Activated naive CD4-positive, alpha-beta T cell treated with anti-CD3 and anti-CD28 coated beads for 36 hours (primary cell): ENCODE measurements at regions not wholly inside any gene's neighbourhood (a gene's known extent, or its start where the extent isn't known, plus 50 kb on each side); places are given as distances from the start of the nearest gene placed in this dataset.

ENCODE experiments used
- CTCF ChIA-PET: fragments of 350-600 bp; sonication (Branson Sonifier 250); formaldehyde crosslinking; loops from one replicate; lab custom pipeline; 2021; ENCODE audit warnings: antibody characterized with exemption; lab: Charles Lee
- DNase-seq: peaks from one replicate; pipeline ENCODE4 v3.0.0-alpha.2; 2020
- H3K27ac Mint-ChIP-seq: one replicate; pipeline ENCODE4 v1.8.0; 2021; ENCODE audit warnings: mild to moderate bottlenecking, mixed read lengths
- H3K27me3 Mint-ChIP-seq: one replicate; pipeline ENCODE4 v1.8.0; 2021; ENCODE audit warnings: low read depth, mixed read lengths
- H3K36me3 Mint-ChIP-seq: one replicate; pipeline ENCODE4 v1.8.0; 2021; ENCODE audit warnings: low read depth, mixed read lengths
- H3K4me1 Mint-ChIP-seq: one replicate; pipeline ENCODE4 v1.8.0; 2021; ENCODE audit warnings: low read depth, mixed read lengths
- H3K4me3 Mint-ChIP-seq: one replicate; pipeline ENCODE4 v1.8.0; 2021; ENCODE audit warnings: mild to moderate bottlenecking, moderate library complexity, mixed read lengths
- H3K9me3 Mint-ChIP-seq: one replicate; pipeline ENCODE4 v1.8.0; 2021; ENCODE audit warnings: mixed read lengths
- intact Hi-C: fragments of 100-400 bp; cut with micrococcal nuclease; formaldehyde crosslinking; loops from one replicate; pipeline ENCODE4 v1.15.1; 2023

DNA sequence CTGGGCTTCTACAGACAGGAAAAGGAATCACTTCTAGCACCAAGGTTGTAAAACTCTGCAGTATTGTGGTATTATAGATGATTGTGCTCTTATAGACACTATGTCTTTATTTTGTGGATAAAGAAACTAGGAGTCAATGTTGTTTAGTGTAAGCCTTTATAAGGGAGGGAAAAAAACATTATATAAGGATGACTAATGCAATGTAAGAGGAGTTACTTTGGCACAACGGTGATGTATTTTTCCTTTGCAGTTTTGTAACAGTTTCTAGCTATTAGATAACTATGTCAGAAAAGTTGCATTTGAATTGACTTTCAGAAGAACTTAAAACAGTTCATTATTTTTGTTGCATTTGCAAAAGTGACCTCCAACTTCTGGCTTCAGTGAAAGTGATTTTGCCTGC, 545.4 kb downstream of the CCDC85A start:
- H3K27me3 Mint-ChIP-seq = no peaks in the 10 kb centered on the region
- H3K4me3 Mint-ChIP-seq = no peak overlapping the region
- DNase-seq = no peak
- H3K9me3 Mint-ChIP-seq = peaks cover 17% of the 10 kb centered on the region
- H3K27ac Mint-ChIP-seq = no peak overlapping the region
- CTCF ChIA-PET = no interaction called here
- no peaks in the 10 kb centered on the region for H3K36me3 Mint-ChIP-seq
- intact Hi-C loops = no loop called here
- H3K4me1 Mint-ChIP-seq = no peaks in the 10 kb centered on the region

DNA sequence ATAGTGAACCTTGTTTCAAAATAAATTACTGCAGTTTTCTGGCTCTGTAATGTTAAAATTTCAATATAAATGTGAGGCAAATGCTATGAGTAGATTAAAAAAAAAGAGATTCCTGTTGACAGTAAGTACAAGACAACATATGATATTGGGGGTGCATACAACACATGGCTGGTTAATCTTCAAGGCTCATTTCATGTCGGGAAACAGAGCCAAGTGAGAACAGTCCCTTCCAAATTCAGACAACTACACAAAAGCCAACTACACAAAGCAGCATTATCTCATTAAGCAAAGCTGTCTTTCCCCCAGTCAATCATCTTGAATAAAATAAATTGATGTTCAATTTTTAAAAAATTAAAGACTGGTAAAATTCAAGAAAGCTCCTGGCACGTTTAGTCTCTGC, 549.2 kb downstream of the CCDC85A start:
- no peaks in the 10 kb centered on the region for H3K27me3 Mint-ChIP-seq
- no peaks in the 10 kb centered on the region for H3K36me3 Mint-ChIP-seq
- DNase-seq = no peak
- CTCF ChIA-PET = no interaction called here
- H3K9me3 Mint-ChIP-seq = peaks cover 3% of the 10 kb centered on the region
- intact Hi-C loops = no loop called here
- H3K4me3 Mint-ChIP-seq = no peak overlapping the region
- H3K27ac Mint-ChIP-seq = no peak overlapping the region
- H3K4me1 Mint-ChIP-seq = no peaks in the 10 kb centered on the region

DNA sequence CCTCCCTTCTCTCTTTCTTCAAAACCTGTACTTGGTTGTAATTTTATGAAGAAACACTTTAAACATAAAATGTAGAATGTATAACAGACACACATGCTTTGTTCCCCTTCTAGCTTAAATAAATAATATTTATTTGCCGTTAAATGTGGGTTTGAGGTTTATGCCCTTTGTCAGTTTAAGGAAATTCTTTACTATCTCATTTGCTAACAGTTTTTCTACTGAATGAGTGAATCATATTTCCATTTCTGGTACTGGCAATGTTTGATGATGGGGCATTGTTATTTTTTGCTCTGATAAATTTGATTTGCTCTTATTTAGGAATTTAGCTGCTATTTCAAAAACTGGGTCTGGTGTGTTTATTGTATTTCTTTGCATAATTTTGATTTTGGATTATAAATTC, 555.6 kb downstream of the CCDC85A start:
- intact Hi-C loops = no loop called here
- no peaks in the 10 kb centered on the region for H3K9me3 Mint-ChIP-seq
- CTCF ChIA-PET = no interaction called here
- no peaks in the 10 kb centered on the region for H3K36me3 Mint-ChIP-seq
- H3K4me3 Mint-ChIP-seq = no peak overlapping the region
- H3K27me3 Mint-ChIP-seq = no peaks in the 10 kb centered on the region
- H3K27ac Mint-ChIP-seq = no peak overlapping the region
- no peaks in the 10 kb centered on the region for H3K4me1 Mint-ChIP-seq
- DNase-seq = no peak

DNA sequence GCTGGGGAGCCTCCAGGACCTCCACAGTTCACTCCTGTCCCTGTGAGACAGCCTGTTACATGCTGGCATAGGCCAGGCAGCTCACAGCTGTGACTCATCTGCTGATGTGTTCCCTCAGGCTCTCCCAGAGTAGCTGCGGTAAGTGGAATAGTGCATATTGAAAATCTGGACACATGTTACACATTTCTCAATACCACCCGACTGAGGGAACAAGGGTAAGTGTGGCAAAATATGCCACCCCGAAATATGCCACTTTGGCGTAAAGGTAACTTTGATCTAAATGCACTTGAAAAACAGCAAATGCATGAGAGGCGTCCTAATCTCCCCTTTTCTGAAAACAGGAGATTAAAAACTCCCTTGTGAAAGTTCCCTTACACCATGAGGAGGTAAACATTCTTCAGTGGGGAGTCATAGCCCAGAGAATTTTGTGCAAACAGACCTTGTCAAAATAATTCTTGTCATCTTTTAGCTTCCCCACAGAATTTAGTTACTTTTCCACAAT, 557.9 kb downstream of the CCDC85A start:
- no peak overlapping the region for H3K27ac Mint-ChIP-seq
- H3K27me3 Mint-ChIP-seq = no peaks in the 10 kb centered on the region
- no peaks in the 10 kb centered on the region for H3K36me3 Mint-ChIP-seq

DNA sequence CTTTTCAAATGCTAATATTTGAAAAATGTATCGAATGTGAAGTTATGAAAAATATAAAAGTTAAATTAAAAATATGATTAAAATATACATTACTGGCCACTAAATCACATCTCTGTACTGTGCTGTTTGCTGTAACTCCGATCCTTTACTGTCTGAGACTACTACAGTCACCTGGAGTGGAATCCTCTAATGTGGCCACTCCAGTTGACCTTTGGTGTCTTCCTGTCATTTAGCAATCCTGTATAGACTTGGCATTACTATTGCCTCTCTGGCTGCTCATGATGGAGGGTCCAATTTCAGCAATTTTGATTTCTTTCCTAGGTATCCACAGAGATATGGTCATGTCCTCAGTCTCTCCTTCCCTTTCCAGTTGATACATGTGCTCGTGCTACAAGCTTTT, 560.0 kb downstream of the CCDC85A start:
- no peaks in the 10 kb centered on the region for H3K36me3 Mint-ChIP-seq
- intact Hi-C loops = no loop called here
- no peaks in the 10 kb centered on the region for H3K27me3 Mint-ChIP-seq
- no peaks in the 10 kb centered on the region for H3K4me1 Mint-ChIP-seq
- CTCF ChIA-PET = no interaction called here
- DNase-seq = no peak
- H3K27ac Mint-ChIP-seq = no peak overlapping the region
- H3K4me3 Mint-ChIP-seq = no peak overlapping the region
- peaks cover 3% of the 10 kb centered on the region for H3K9me3 Mint-ChIP-seq

More for the DNA sequence above, 557.9 kb downstream of the CCDC85A start:
- Mint-ChIP-seq H3K9me3 (peaks cover 3% of the 10 kb centered on the region), H3K4me1 (no peaks in the 10 kb centered on the region), H3K4me3 (no peak overlapping the region)
- CTCF ChIA-PET = no interaction called here
- no peak for DNase-seq
- intact Hi-C loops = no loop called here

DNA sequence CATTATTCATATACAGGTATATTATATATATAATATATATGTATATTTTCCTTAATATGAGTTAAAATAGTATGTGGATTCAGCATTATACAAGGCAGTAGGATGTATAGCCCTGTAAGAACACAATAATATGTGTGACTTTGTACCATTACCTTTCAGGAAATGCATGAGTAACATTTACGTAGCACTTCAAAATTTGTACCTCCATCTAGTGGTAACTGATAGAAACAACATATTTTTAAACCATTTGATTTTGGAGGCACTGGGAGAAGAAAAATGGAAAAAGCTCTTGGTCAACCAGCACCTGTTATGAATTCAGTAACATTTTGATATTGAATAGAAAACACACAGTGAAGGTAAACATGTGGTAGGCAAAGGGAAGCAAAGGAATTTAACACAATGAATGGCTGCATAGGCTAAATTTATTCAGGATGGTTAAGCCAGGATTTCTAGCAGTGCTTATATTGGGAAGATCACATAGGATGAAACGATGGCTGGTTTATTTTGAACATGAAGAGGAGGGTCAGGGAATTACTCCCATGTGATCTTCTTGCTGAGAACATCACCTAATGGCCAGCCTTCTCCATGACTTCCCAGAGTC, 565.5 kb downstream of the CCDC85A start:
- Mint-ChIP-seq H3K9me3 (peaks cover 3% of the 10 kb centered on the region), H3K4me3 (no peak overlapping the region), H3K27me3 (no peaks in the 10 kb centered on the region), H3K36me3 (no peaks in the 10 kb centered on the region), H3K27ac (no peak overlapping the region), H3K4me1 (no peaks in the 10 kb centered on the region)
- no peak for DNase-seq
- intact Hi-C loops = loop anchor here (1.0 kb wide), 1 partner anchor 566 kb away; the partner anchor contains the start of gene CCDC85A
- CTCF ChIA-PET = interaction anchor here (1.4 kb wide), 1 partner anchor 566 kb away, joined by 3 read pairs; the partner anchor contains the start of gene CCDC85A

DNA sequence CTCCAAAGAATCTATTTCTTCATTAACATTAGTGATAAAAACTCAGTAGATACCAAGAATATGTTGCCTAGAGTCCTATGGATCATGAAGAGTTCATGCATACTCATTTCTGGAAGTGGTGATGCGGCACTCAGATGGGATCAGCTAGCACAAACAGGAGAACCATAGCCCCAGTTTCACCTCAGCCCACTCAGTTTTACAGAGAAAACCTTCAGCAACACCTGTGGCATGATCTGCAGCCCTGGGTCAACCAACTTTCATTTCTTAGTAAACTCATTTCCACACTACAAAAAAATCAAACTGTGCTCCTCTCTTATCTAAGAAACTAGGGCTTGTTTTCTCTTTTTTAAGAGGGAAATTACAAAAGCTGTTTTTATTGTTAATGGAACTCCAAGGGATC, 569.4 kb downstream of the CCDC85A start:
- DNase-seq = no peak
- no peaks in the 10 kb centered on the region for H3K27me3 Mint-ChIP-seq
- H3K4me1 Mint-ChIP-seq = no peaks in the 10 kb centered on the region
- H3K9me3 Mint-ChIP-seq = no peaks in the 10 kb centered on the region
- intact Hi-C loops = no loop called here
- no peak overlapping the region for H3K4me3 Mint-ChIP-seq
- H3K27ac Mint-ChIP-seq = no peak overlapping the region
- no peaks in the 10 kb centered on the region for H3K36me3 Mint-ChIP-seq
- CTCF ChIA-PET = interaction anchor here (0.6 kb wide), 1 partner anchor 44 kb away, joined by 4 read pairs; no protein-coding TSS in a partner anchor

DNA sequence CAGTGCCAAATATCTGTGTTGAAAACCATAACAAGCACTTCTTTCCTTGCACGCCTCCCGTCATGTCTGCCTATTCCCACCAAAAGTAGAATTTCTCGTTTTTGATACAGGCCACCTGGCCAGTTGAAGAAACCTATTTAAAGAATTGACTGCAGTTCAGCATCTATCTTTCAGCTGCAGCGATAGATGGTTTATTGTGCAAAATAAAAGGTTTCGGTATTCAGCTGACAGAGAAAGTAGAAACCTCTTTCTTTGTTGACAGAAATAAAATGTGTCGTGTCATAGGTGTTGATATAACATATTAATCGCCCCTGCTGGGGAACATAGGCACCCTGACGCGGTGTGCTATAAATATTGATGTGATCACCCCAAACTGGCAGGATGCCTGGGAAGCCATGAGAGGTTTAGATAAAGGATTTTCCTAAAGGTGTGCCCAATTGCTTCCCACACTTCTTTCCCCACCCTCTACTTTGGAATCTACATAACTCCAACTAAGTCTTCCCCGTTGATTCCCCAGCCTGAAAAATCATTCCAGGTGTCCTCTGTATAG, 570.4 kb downstream of the CCDC85A start:
- intact Hi-C loops = no loop called here

DNA sequence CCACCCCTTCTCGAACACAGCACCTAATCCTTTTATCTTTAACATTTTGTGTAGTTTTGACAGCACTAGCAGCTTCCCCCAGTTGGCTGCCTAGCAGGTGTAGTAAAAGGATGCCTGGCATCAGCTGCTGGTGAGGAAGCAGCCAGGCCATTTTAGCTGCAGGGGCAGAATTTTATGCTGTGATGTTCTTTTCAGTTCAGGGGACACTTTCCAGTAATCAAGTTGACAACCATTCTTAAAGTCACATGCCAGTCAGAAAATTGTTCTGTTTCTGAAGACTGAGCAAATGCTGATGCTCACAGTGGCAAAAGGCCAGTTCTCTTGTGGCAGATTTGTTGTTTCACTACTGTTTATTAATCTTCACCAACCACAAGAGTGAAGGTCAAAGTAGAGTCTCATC, 570.8 kb downstream of the CCDC85A start:
- H3K4me3 Mint-ChIP-seq = no peak overlapping the region
- H3K27ac Mint-ChIP-seq = no peak overlapping the region
- H3K36me3 Mint-ChIP-seq = no peaks in the 10 kb centered on the region
- CTCF ChIA-PET = no interaction called here
- peaks cover 4% of the 10 kb centered on the region for H3K9me3 Mint-ChIP-seq
- intact Hi-C loops = no loop called here
- DNase-seq = no peak
- no peaks in the 10 kb centered on the region for H3K4me1 Mint-ChIP-seq
- no peaks in the 10 kb centered on the region for H3K27me3 Mint-ChIP-seq

More for the DNA sequence above, 570.4 kb downstream of the CCDC85A start:
- H3K9me3 Mint-ChIP-seq = peaks cover 3% of the 10 kb centered on the region
- H3K36me3 Mint-ChIP-seq = no peaks in the 10 kb centered on the region
- no peaks in the 10 kb centered on the region for H3K27me3 Mint-ChIP-seq
- H3K27ac Mint-ChIP-seq = no peak overlapping the region
- H3K4me3 Mint-ChIP-seq = no peak overlapping the region
- CTCF ChIA-PET = no interaction called here
- no peaks in the 10 kb centered on the region for H3K4me1 Mint-ChIP-seq
- DNase-seq = no peak

DNA sequence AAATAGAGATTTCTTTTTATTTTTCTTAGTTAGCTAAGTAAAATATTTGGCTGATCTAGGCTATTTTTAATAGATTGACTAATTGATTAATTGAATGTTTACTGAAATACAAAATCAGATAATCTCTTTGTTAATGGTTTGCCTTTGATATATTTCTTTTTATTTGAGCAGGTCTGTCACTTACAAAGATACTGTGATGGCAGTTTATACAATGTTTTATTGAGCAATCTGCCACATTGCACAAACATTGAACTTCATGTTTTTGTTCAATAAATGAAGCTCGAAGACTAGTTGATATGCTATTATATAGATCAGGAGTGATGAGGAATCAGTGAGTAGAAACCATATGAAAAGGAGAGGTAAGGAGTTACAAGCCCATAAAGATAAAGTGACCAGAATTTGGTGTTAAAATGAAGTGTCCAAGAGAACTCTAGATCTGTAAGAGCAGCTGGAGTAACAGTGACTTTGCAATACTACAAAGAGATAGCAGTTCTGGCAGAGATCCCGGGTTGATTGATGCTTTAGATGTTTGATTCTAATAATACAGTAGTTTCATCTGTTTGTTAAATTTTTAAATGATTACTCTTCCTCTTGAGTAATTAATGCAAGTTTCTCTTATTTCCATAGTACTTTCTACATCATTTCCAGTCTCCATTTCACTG, 574.2 kb downstream of the CCDC85A start:
- intact Hi-C loops = no loop called here
- H3K9me3 Mint-ChIP-seq = peaks cover 15% of the 10 kb centered on the region
- DNase-seq = no peak

DNA sequence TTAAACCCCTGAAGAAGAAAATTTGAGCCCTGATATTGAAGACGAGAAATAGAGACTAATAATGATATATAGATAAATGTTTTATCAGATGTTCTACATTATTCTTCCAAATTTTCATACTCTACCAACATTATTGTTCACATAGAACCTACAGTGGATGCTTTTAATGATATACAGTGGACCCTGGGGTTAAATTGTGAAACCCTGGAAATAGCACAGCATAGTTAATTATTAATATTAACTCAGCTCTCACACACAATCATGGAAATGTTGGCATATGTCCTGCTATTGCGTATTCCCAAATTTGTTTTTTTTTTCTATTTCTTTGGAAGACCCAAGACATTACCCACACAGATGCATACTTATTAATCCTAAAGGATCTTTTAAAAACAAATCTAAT, 579.9 kb downstream of the CCDC85A start:
- no peaks in the 10 kb centered on the region for H3K4me1 Mint-ChIP-seq
- no peaks in the 10 kb centered on the region for H3K27me3 Mint-ChIP-seq
- DNase-seq = no peak
- H3K4me3 Mint-ChIP-seq = no peak overlapping the region
- no peak overlapping the region for H3K27ac Mint-ChIP-seq
- H3K36me3 Mint-ChIP-seq = no peaks in the 10 kb centered on the region
- CTCF ChIA-PET = interaction anchor here (0.6 kb wide), 1 partner anchor 587 kb away, joined by 3 read pairs; no protein-coding TSS in a partner anchor
- H3K9me3 Mint-ChIP-seq = peaks cover 18% of the 10 kb centered on the region
- intact Hi-C loops = no loop called here

More for the DNA sequence above, 574.2 kb downstream of the CCDC85A start:
- H3K4me1 Mint-ChIP-seq = no peaks in the 10 kb centered on the region
- H3K4me3 Mint-ChIP-seq = no peak overlapping the region
- no peaks in the 10 kb centered on the region for H3K36me3 Mint-ChIP-seq
- no peak overlapping the region for H3K27ac Mint-ChIP-seq
- no peaks in the 10 kb centered on the region for H3K27me3 Mint-ChIP-seq
- CTCF ChIA-PET = interaction anchor here (0.7 kb wide), 1 partner anchor 750 kb away, joined by 3 read pairs; no protein-coding TSS in a partner anchor

DNA sequence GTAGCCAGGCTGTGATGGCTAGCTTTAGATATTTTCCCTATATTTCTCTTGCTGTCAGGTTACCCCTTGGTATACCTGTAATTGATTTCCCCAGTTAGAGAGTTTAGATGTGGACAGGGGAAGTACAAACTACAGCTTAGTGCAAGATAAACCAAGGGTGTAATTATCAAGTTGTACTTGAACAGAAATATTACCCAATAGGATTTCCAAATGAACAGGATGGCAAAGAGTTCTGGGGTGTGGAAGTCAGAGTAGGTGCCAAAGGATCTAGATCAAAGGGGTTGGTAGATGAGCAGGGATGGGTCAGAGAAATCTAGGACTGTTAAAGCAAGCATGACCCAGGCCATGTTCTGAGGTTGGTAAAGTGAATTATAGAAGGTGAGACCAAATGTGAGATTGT, 585.2 kb downstream of the CCDC85A start:
- CTCF ChIA-PET = interaction anchor here (0.6 kb wide), 1 partner anchor 358 kb away, joined by 4 read pairs; no protein-coding TSS in a partner anchor
- no peaks in the 10 kb centered on the region for H3K36me3 Mint-ChIP-seq
- no peak overlapping the region for H3K27ac Mint-ChIP-seq
- H3K4me3 Mint-ChIP-seq = no peak overlapping the region
- H3K4me1 Mint-ChIP-seq = no peaks in the 10 kb centered on the region
- no peaks in the 10 kb centered on the region for H3K27me3 Mint-ChIP-seq
- peaks cover 9% of the 10 kb centered on the region for H3K9me3 Mint-ChIP-seq
- intact Hi-C loops = no loop called here
- no peak for DNase-seq
